Upper lobe of right lung (tissue), 1 donor: ENCODE measurements at regions not wholly inside any gene's neighbourhood (a gene's known extent, or its start where the extent isn't known, plus 50 kb on each side); places are given as distances from the start of the nearest gene placed in this dataset.
"Not testable (repeated sequence)": the region's sequence is repeated elsewhere in the genome, so short reads cannot be mapped to it uniquely, and the experiment has no call there.

ENCODE experiments used
- ATAC-seq: fragments of 200-7000 bp; cut with Tn5 transposase; one replicate; pipeline ENCODE4 v1.9.1; 2020; ENCODE audit warnings: mild to moderate bottlenecking, moderate library complexity
- DNase-seq: peaks from one replicate; pipeline ENCODE4 v3.0.0-alpha.2; 2020
- H3K27ac ChIP-seq: fragments of 200-600 bp; one replicate; pipeline ENCODE4 v1.8.0; 2022
- H3K27me3 ChIP-seq: fragments of 200-600 bp; one replicate; pipeline ENCODE4 v1.8.0; 2022; ENCODE audit warnings: mild to moderate bottlenecking
- H3K36me3 ChIP-seq: fragments of 200-600 bp; one replicate; pipeline ENCODE4 v1.8.0; 2022
- H3K4me1 ChIP-seq: fragments of 200-600 bp; one replicate; pipeline ENCODE4 v1.8.0; 2022
- H3K4me3 ChIP-seq: fragments of 200-600 bp; one replicate; pipeline ENCODE4 v1.8.0; 2022; ENCODE audit warnings: mild to moderate bottlenecking
- H3K9me3 ChIP-seq: fragments of 200-600 bp; one replicate; pipeline ENCODE4 v1.8.0; 2022
- intact Hi-C: fragments of 100-400 bp; cut with DNase I; formaldehyde crosslinking; loops from one replicate; pipeline ENCODE4 v1.11.0; 2022
- TF ChIP-seq, protein P1 (sequence below): fragments of 200-600 bp; IDR thresholded peaks from one replicate; pipeline ENCODE4 v1.8.0; 2022; ENCODE audit warnings: antibody characterized with exemption
- donor health status: DM: no; HTN: yes; CAD: no; lungs with severe emphysema.

DNA sequence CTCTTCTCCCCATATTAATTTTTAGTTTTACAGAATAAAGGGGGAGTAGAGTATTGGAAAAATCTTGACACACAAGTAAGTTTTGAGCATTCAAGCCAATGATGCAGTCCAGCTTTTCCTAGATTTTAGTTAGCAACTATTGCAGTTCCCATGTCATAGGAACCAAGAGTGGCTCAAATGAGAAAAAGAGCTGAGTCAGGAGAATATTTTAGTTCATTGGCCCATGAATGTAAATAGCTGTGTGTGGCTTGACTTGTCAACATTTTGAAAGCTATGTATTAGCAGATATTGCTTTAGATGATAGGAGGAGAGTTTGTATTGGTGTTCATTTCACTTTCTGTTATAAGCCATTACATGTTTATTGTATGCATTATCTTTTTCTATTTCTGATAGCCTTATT lies 853.7 kb downstream of the PLOD2 start:
- Histone ChIP-seq H3K4me1 (no peaks in the 10 kb centered on the region), H3K9me3 (no peaks in the 10 kb centered on the region), H3K27ac (no peak overlapping the region), H3K27me3 (no peaks in the 10 kb centered on the region), H3K36me3 (no peaks in the 10 kb centered on the region), H3K4me3 (no peak overlapping the region)
- DNase-seq (no peak), ATAC-seq (no peak)
- TF ChIP-seq, protein P1, sequence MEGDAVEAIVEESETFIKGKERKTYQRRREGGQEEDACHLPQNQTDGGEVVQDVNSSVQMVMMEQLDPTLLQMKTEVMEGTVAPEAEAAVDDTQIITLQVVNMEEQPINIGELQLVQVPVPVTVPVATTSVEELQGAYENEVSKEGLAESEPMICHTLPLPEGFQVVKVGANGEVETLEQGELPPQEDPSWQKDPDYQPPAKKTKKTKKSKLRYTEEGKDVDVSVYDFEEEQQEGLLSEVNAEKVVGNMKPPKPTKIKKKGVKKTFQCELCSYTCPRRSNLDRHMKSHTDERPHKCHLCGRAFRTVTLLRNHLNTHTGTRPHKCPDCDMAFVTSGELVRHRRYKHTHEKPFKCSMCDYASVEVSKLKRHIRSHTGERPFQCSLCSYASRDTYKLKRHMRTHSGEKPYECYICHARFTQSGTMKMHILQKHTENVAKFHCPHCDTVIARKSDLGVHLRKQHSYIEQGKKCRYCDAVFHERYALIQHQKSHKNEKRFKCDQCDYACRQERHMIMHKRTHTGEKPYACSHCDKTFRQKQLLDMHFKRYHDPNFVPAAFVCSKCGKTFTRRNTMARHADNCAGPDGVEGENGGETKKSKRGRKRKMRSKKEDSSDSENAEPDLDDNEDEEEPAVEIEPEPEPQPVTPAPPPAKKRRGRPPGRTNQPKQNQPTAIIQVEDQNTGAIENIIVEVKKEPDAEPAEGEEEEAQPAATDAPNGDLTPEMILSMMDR = no peak
- intact Hi-C loops = no loop called here

DNA sequence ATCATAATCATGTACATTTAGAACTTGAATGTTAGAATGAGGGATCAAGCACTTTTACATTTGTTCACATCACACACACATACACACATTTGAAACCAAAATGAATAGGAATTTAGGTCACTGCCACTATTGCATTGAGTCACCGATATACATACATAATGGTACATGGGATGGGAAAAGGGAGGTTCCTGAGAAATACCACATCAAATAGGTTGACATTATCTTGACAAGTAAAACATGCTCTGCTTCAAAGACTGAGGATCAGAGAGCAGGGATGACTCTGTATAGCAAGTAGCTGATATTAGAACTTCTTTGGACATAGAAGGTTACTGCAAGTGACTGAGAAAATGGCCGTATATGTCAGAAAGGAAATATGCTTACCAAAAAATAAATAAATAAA lies 847.2 kb downstream of the PLOD2 start:
- no peak for DNase-seq
- H3K4me1 ChIP-seq = no peaks in the 10 kb centered on the region
- no peak overlapping the region for H3K27ac ChIP-seq
- H3K36me3 ChIP-seq = no peaks in the 10 kb centered on the region
- no peak for ATAC-seq
- no peaks in the 10 kb centered on the region for H3K9me3 ChIP-seq
- no peaks in the 10 kb centered on the region for H3K27me3 ChIP-seq
- TF ChIP-seq, protein P1 = no peak
- intact Hi-C loops = no loop called here
- no peak overlapping the region for H3K4me3 ChIP-seq

DNA sequence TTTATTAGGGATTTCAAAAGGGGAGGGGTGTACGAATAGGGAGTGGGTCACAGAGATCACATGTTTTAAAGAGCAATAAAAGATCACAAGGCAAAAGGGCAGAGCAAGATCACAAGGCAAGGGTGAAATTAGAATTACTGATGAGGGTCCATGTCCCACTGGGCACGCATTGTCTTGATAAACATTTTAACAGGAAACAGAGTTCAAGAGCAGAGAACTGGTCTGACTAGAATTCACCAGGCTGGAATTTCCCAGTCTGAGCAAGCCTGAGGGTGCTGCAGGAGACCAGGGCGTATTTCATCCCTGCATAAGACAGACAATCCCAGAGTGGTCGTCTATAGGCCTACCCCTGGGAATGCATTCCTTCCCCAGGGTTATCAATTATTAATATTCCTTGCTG lies 844.7 kb downstream of the PLOD2 start:
- H3K27me3 ChIP-seq, intact Hi-C loops, H3K27ac ChIP-seq, H3K4me3 ChIP-seq, ATAC-seq, H3K4me1 ChIP-seq, H3K9me3 ChIP-seq, DNase-seq, H3K36me3 ChIP-seq: not testable (repeated sequence)

DNA sequence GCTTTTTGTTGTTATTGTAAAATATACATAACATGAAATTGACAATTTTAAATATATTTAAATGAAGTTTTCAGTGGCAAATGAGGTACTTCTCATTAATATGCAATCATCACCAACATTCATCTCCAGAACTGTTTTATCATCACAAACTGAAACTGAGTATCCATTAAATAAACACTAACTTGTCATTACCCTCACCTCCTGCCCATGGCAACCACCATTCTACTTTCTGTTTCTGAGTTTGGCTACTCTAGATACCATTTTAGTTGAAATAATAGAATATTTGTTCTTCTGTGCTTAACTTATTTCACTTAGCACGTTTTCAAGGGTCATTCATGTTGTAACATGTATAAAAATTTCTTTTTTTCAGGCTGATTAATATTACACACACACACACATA lies 834.3 kb downstream of the PLOD2 start:
- Histone ChIP-seq H3K27me3 (no peaks in the 10 kb centered on the region), H3K4me3 (no peak overlapping the region), H3K27ac (no peak overlapping the region), H3K4me1 (no peaks in the 10 kb centered on the region), H3K9me3 (no peaks in the 10 kb centered on the region), H3K36me3 (no peaks in the 10 kb centered on the region)
- ATAC-seq = no peak
- intact Hi-C loops = no loop called here
- DNase-seq = no peak
- TF ChIP-seq, protein P1 = no peak

DNA sequence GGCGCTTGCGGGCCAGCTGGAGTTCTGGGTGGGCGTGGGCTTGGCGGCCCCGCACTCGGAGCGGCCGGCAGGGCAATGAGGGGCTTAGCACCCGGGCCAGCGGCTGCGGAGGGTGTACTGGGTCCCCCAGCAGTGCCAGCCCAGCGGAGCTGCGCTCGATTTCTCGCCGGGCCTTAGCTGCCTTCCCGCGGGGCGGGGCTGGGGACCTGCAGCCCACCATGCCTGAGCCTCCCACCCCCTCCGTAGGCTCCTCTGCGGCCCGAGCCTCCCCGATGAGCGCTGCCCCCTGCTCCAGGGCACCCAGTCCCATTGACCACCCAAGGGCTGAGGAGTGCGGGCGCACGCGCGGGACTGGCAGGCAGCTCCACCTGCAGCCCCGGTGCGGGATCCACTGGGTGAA lies 827.6 kb downstream of the PLOD2 start:
- ATAC-seq, H3K27me3 ChIP-seq, H3K27ac ChIP-seq, H3K4me1 ChIP-seq, H3K9me3 ChIP-seq, H3K4me3 ChIP-seq, H3K36me3 ChIP-seq, DNase-seq, intact Hi-C loops: not testable (repeated sequence)

DNA sequence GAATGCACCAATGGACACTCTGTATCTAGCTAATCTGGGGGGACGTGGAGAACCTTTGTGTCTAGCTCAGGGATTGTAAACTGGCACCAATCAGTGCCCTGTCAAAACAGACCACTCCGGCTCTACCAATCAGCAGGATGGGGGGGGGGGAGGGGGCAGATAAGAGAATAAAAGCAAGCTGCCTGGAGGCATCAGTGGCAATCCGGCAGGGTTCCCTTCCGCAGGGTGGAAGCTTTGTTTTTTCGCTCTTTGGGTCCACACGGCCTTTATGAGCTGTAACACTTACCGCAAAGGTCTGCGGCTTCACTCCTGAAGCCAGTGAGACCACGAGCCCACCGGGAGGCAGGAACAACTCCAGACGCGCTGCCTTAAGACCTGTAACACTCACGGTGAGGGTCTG lies 827.1 kb downstream of the PLOD2 start:
- no peaks in the 10 kb centered on the region for H3K9me3 ChIP-seq
- H3K27ac ChIP-seq = no peak overlapping the region
- ATAC-seq (no peak), DNase-seq (no peak)
- intact Hi-C loops = no loop called here
- no peak overlapping the region for H3K4me3 ChIP-seq
- no peaks in the 10 kb centered on the region for H3K27me3 ChIP-seq
- TF ChIP-seq, protein P1 = no peak
- H3K4me1 ChIP-seq = no peaks in the 10 kb centered on the region
- no peaks in the 10 kb centered on the region for H3K36me3 ChIP-seq

DNA sequence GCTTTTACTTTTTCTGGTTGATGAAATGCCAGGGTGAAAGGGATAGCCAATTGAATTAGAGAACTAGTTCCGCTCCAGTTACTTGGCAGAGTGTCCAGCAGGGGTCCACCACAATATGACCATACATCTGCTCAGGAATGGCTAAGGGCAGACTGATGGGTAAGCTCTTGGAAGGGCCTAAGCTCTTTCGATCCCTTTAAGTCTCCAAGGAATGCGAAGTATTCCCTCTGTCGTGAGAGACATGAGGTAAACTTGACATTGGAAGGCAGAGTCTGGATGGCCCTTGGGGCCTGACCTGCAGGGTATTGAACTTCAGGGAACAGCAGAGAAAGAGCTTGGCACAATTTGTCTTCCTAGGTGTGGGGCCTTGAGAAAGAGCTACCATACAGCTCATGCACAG lies 805.8 kb downstream of the PLOD2 start:
- DNase-seq = no peak
- H3K27me3 ChIP-seq = no peaks in the 10 kb centered on the region
- TF ChIP-seq, protein P1 = no peak
- no peak for ATAC-seq
- H3K4me3 ChIP-seq = no peak overlapping the region
- H3K9me3 ChIP-seq = peaks cover 8% of the 10 kb centered on the region
- no peak overlapping the region for H3K27ac ChIP-seq
- intact Hi-C loops = no loop called here
- H3K36me3 ChIP-seq = no peaks in the 10 kb centered on the region
- H3K4me1 ChIP-seq = no peaks in the 10 kb centered on the region
